ENCODE measurements at regions not wholly inside any gene's neighbourhood (a gene's known extent, or its start where the extent isn't known, plus 50 kb on each side); places are given as distances from the start of the nearest gene placed in this dataset.

GRCh38 chr10:123515661-123516060, 150.5 kb upstream of the GPR26 start:
- WGBS (ENCODE audit: insufficient coverage, low coverage, missing lambda C conversion rate), result 3% methylated on average over 4 of the region's 6 CpGs
- Histone ChIP-seq H3K79me2 (ENCODE audit: control insufficient read depth, insufficient read depth, low read length) (no peaks in the 10 kb centered on the region), H3K9me1 (ENCODE audit: control insufficient read depth, insufficient read depth, low read length) (no peaks in the 10 kb centered on the region), H4K20me1 (replicated peaks; ENCODE audit: control insufficient read depth, insufficient read depth, low read length) (no peaks in the 10 kb centered on the region), H3K27me3 (ENCODE audit: control insufficient read depth in 2 of 2, insufficient read depth in 2 of 2, low read length in 2 of 2) (peaks cover 0 to 9% of the 10 kb centered on the region in 2 experiments; a peak in 2 of 5 replicates), H3K9me3 (replicated peaks; ENCODE audit: control insufficient read depth, insufficient read depth, low read depth, low read length) (no peaks in the 10 kb centered on the region), H3K36me3 (ENCODE audit: control insufficient read depth, insufficient read depth, low read length) (no peaks in the 10 kb centered on the region), H3K9ac (ENCODE audit: insufficient read depth in 1 of 2, low read depth in 2 of 2, low read length in 2 of 2) (no peak overlapping the region), H3K4me1 (replicated peaks in 1 of 2; ENCODE audit: control insufficient read depth in 2 of 2, insufficient read depth in 2 of 2, low read length in 2 of 2) (no peaks in the 10 kb centered on the region), H3K4me2 (ENCODE audit: insufficient read depth, low read length) (no peak overlapping the region), H3K27ac (ENCODE audit: extremely low read depth, low read depth, low read length) (no peak overlapping the region), H3K4me3 (no peak overlapping the region), H2AFZ (ENCODE audit: low read depth, low read length) (no peak overlapping the region)
- DNase-seq (ENCODE audit: extremely low read depth in 1 of 4, low spot score in 3 of 4), result no peak
- ChIA-PET POLR2A (no interaction called here), CTCF (ENCODE audit: low intra/inter-chr PET ratio) (no interaction called here)
- TF ChIP-seq ZBTB11 (CRISPR knock-in tag; IDR thresholded peaks at IDR 0.05) (no peak), ZNF347 (CRISPR knock-in tag; IDR thresholded peaks at IDR 0.05; ENCODE audit: low read depth) (no peak), TCF7 (IDR thresholded peaks at IDR 0.05; ENCODE audit: borderline replicate concordance) (no peak), CHCHD3 (CRISPR knock-in tag; IDR thresholded peaks at IDR 0.05) (no peak), RBM17 (IDR thresholded peaks at IDR 0.05; ENCODE audit: borderline replicate concordance, low read depth, low read length) (no peak)
- ATAC-seq, result no peak
- intact Hi-C loops (cut with micrococcal nuclease) (loop anchor here (10.0 kb wide), 1 partner anchor 61 kb away; no protein-coding TSS in a partner anchor), in situ Hi-C loops (cut with MboI) (no loop called here)
- no peak for FAIRE-seq
- no TSS peak for BruUV-seq (replicated peaks)
